ENCODE measurements at regions not wholly inside any gene's neighbourhood (a gene's known extent, or its start where the extent isn't known, plus 50 kb on each side); places are given as distances from the start of the nearest gene placed in this dataset.
A peak's percentile ranks its signal among the peaks of the same experiment; 100 is the strongest.

DNA sequence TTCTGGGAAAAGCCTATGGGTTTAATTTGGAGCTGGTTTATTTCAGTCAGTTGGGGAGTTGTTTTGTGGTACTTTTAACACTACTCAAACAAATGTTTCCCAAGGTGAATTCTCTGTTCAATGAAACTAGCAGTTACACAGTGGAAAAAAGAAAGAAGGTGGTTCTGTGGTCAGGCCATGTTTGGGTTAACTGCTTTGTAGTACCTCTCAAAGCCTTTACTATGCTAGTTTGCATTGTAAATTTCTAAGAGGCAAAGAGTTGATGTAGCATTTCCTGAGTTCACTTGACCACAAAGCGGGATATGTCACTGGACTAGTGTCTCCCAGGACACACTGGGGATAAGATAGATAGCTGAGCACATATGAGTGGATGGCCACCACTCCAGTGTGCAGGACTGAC, 145.4 kb downstream of the KIF20B start:
- ATAC-seq, result no peak
- no peak for DNase-seq
- 59 to 83% (median 73%) methylated on average over 1 of the region's 1 CpG for WGBS, 4 donors

GRCh38 chr10:89852872-89853271, 151.5 kb downstream of the KIF20B start:
- H3K36me3 ChIP-seq, result no peaks in the 10 kb centered on the region
- DNase-seq (no peak), ATAC-seq (no peak)
- H3K4me3 ChIP-seq, result no peak overlapping the region
- H3K9me3 ChIP-seq, result no peaks in the 10 kb centered on the region
- no peak overlapping the region for H3K27ac ChIP-seq
- peaks cover 0 to 3% (median 0%) of the 10 kb centered on the region in 9 donors for H3K27me3 ChIP-seq
- 87 to 92% (median 88%) methylated on average over 5 of the region's 5 CpGs for WGBS, 4 donors
- no peak for TF ChIP-seq POLR2A (IDR thresholded peaks at IDR 0.05)
- TF ChIP-seq, protein P1, sequence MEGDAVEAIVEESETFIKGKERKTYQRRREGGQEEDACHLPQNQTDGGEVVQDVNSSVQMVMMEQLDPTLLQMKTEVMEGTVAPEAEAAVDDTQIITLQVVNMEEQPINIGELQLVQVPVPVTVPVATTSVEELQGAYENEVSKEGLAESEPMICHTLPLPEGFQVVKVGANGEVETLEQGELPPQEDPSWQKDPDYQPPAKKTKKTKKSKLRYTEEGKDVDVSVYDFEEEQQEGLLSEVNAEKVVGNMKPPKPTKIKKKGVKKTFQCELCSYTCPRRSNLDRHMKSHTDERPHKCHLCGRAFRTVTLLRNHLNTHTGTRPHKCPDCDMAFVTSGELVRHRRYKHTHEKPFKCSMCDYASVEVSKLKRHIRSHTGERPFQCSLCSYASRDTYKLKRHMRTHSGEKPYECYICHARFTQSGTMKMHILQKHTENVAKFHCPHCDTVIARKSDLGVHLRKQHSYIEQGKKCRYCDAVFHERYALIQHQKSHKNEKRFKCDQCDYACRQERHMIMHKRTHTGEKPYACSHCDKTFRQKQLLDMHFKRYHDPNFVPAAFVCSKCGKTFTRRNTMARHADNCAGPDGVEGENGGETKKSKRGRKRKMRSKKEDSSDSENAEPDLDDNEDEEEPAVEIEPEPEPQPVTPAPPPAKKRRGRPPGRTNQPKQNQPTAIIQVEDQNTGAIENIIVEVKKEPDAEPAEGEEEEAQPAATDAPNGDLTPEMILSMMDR (IDR thresholded peaks at IDR 0.05), result no peak
- intact Hi-C loops (cut with DNase I), result no loop called here
- H3K4me1 ChIP-seq, result peaks cover 0 to 9% (median 0%) of the 10 kb centered on the region in 12 donors

More for the DNA sequence above, 145.4 kb downstream of the KIF20B start:
- intact Hi-C loops (cut with DNase I), result no loop called here
- Histone ChIP-seq H3K9me3 (no peaks in the 10 kb centered on the region), H3K4me1 (peaks cover 0 to 9% (median 0%) of the 10 kb centered on the region in 12 donors), H3K36me3 (no peaks in the 10 kb centered on the region), H3K27ac (no peak overlapping the region), H3K27me3 (no peaks in the 10 kb centered on the region), H3K4me3 (no peak overlapping the region)
- TF ChIP-seq POLR2A (IDR thresholded peaks at IDR 0.05), result no peak
- TF ChIP-seq, protein P1 (IDR thresholded peaks at IDR 0.05), result no peak

- 58 to 70% (median 64%) methylated on average over 18 of the region's 18 CpGs for WGBS, 4 donors
These were observed 152.4 kb downstream of the KIF20B start for GRCh38 chr10:89853781-89854191.

DNA sequence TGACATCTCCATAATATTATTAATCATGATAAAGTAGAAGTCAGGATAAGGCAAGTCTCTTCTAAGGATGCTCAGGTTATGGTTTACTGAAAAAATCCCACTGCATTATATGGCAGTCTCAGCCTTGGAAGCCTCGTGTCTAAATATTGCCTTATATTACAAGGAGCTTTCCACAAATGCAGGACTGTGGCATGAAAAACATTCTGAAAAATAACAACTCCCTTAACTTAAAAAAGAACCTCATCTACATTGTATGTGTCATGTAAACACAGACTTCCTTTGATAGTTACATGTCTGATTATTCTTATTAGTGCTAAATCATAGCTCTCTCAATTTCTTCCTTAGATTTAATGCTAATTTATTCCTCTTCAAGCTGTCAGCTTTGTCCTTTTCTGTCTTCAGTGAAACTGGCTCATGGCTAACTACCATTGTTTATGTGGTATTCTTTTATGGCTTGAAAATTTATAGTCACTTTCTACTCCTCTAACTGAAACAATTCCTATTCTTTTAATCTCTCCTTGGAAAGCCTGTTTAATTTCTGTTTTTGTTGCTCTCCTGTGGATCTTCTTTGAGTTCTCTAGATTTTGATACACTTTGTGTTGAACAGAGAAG, 156.1 kb downstream of the KIF20B start:
- ATAC-seq, result no peak
- no peaks in the 10 kb centered on the region for H3K9me3 ChIP-seq
- DNase-seq, result no peak
- no peak overlapping the region for H3K27ac ChIP-seq
- intact Hi-C loops (cut with DNase I), result no loop called here
- no peak overlapping the region for H3K4me3 ChIP-seq
- WGBS, 4 donors, result 65 to 74% (median 71%) methylated on average over 1 of the region's 1 CpG
- peaks cover 0 to 14% (median 0%) of the 10 kb centered on the region in 12 donors for H3K4me1 ChIP-seq
- TF ChIP-seq, protein P1 (IDR thresholded peaks at IDR 0.05), result no peak
- TF ChIP-seq POLR2A (IDR thresholded peaks at IDR 0.05), result no peak
- peaks cover 0 to 3% (median 0%) of the 10 kb centered on the region in 9 donors for H3K27me3 ChIP-seq
- no peaks in the 10 kb centered on the region for H3K36me3 ChIP-seq

More at GRCh38 chr10:89853781-89854191, 152.4 kb downstream of the KIF20B start:
- H3K4me1 ChIP-seq, result peaks cover 0 to 9% (median 0%) of the 10 kb centered on the region in 12 donors
- no peak overlapping the region for H3K4me3 ChIP-seq
- H3K36me3 ChIP-seq, result no peaks in the 10 kb centered on the region
- intact Hi-C loops (cut with DNase I), result no loop called here
- DNase-seq (no peak), ATAC-seq (no peak)
- H3K27me3 ChIP-seq, result peaks cover 0 to 3% (median 0%) of the 10 kb centered on the region in 9 donors
- H3K9me3 ChIP-seq, result no peaks in the 10 kb centered on the region
- no peak overlapping the region for H3K27ac ChIP-seq
- TF ChIP-seq, protein P1 (IDR thresholded peaks at IDR 0.05), result peak in 1 of 12 donors; percentile 4
- no peak for TF ChIP-seq POLR2A (IDR thresholded peaks at IDR 0.05)

All from heart left ventricle (tissue), 16 donors.